HEK293 (cell line): ENCODE measurements at regions not wholly inside any gene's neighbourhood (a gene's known extent, or its start where the extent isn't known, plus 50 kb on each side); places are given as distances from the start of the nearest gene placed in this dataset.

Experiments
- CTCF ChIA-PET: fragments of 350-600 bp; formaldehyde crosslinking; extraction: SDS; loops from one replicate; lab custom pipeline; 2021; ENCODE audit warnings: antibody characterized with exemption; lab: Yijun Ruan, JAX
- POLR2A ChIA-PET: fragments of 300-600 bp; formaldehyde crosslinking; extraction: SDS; loops from one replicate; lab custom pipeline; 2020; ENCODE audit warnings: antibody characterized with exemption, inconsistent platforms; lab: Yijun Ruan, JAX
- H3K27ac ChIP-seq: fragments of 200-500 bp; sonication (Bioruptor generic); 2 replicates; pipeline ENCODE4 v1.5.1; 2014; ENCODE audit warnings: low read depth, low read length, control low read depth, inconsistent platforms; ENCODE audit errors: extremely low read depth
- H3K36me3 ChIP-seq, 2 experiments: fragments of 200-500 bp in 1 of 2; sonication (Bioruptor generic) in 1 of 2; 1 replicate in 1 of 2; 2 replicates in 1 of 2; pipeline ENCODE4 v1.5.1; 2014 to 2017; ENCODE audit warnings: inconsistent platforms in 2 of 2, low read length in 2 of 2; ENCODE audit not compliant: control insufficient read depth in 2 of 2, insufficient read depth in 1 of 2
- H3K4me1 ChIP-seq: fragments of 200-500 bp; sonication (Bioruptor generic); 2 replicates; pipeline ENCODE4 v1.5.1; 2014; ENCODE audit warnings: mild to moderate bottlenecking, low read length, inconsistent platforms; ENCODE audit not compliant: control insufficient read depth, insufficient read depth
- H3K4me3 ChIP-seq: 2 replicates; pipeline ENCODE4 v1.5.1; 2011; ENCODE audit warnings: low read depth, mild to moderate bottlenecking, control low read depth, low read length, moderate library complexity
- H3K9me3 ChIP-seq: fragments of 200-500 bp; sonication (Bioruptor generic); 2 replicates; pipeline ENCODE4 v1.5.1; 2014; ENCODE audit warnings: low read depth, low read length, inconsistent platforms; ENCODE audit not compliant: control insufficient read depth, insufficient read depth
- FEZF1 ChIP-seq: fragments of 450-650 bp; formaldehyde crosslinking; IDR thresholded peaks from 2 replicates; pipeline ENCODE4 v1.5.1; 2016; ENCODE audit warnings: missing biosample characterization, missing genetic modification characterization
- GFI1B ChIP-seq: fragments of 450-650 bp; formaldehyde crosslinking; IDR thresholded peaks from 2 replicates; pipeline ENCODE4 v1.5.1; 2016; ENCODE audit warnings: missing biosample characterization, missing genetic modification characterization
- KLF16 ChIP-seq: fragments of 450-650 bp; formaldehyde crosslinking; IDR thresholded peaks from 2 replicates; pipeline ENCODE4 v1.5.1; 2017; ENCODE audit warnings: missing biosample characterization, missing genetic modification characterization
- KLF8 ChIP-seq: fragments of 450-650 bp; formaldehyde crosslinking; IDR thresholded peaks from 2 replicates; pipeline ENCODE4 v1.5.1; 2016; ENCODE audit warnings: missing biosample characterization, missing genetic modification characterization
- KLF9 ChIP-seq: fragments of 450-650 bp; formaldehyde crosslinking; IDR thresholded peaks from 2 replicates; pipeline ENCODE4 v1.5.1; 2016; ENCODE audit warnings: missing biosample characterization, missing genetic modification characterization, low read depth
- ZEB2 ChIP-seq: fragments of 450-650 bp; formaldehyde crosslinking; IDR thresholded peaks from 2 replicates; pipeline ENCODE4 v1.5.1; 2016; ENCODE audit warnings: missing biosample characterization, missing genetic modification characterization
- ZFP41 ChIP-seq: fragments of 450-650 bp; formaldehyde crosslinking; IDR thresholded peaks from 2 replicates; pipeline ENCODE4 v1.5.1; 2016; ENCODE audit warnings: missing biosample characterization, missing genetic modification characterization, borderline replicate concordance
- ZNF10 ChIP-seq: fragments of 450-650 bp; formaldehyde crosslinking; IDR thresholded peaks from 2 replicates; pipeline ENCODE4 v1.5.1; 2017; ENCODE audit warnings: missing biosample characterization, missing genetic modification characterization
- ZNF174 ChIP-seq: fragments of 450-650 bp; formaldehyde crosslinking; IDR thresholded peaks from 2 replicates; pipeline ENCODE4 v1.5.0; 2017; ENCODE audit warnings: missing biosample characterization, mild to moderate bottlenecking, missing genetic modification characterization
- ZNF2 ChIP-seq: fragments of 450-650 bp; formaldehyde crosslinking; IDR thresholded peaks from 2 replicates; pipeline ENCODE4 v1.5.1; 2016; ENCODE audit warnings: missing biosample characterization, missing genetic modification characterization
- ZNF221 ChIP-seq: fragments of 450-650 bp; formaldehyde crosslinking; IDR thresholded peaks from 2 replicates; pipeline ENCODE4 v1.5.1; 2017; ENCODE audit warnings: missing biosample characterization, missing genetic modification characterization, borderline replicate concordance
- ZNF354C ChIP-seq: fragments of 450-650 bp; formaldehyde crosslinking; IDR thresholded peaks from 2 replicates; pipeline ENCODE4 v1.5.1; 2016; ENCODE audit warnings: missing biosample characterization, missing genetic modification characterization, low read depth, borderline replicate concordance
- ZNF366 ChIP-seq: fragments of 450-650 bp; formaldehyde crosslinking; conservative IDR thresholded peaks from 2 replicates; pipeline ENCODE4 v1.5.1; 2016; ENCODE audit warnings: missing biosample characterization, missing genetic modification characterization
- ZNF433 ChIP-seq: fragments of 450-650 bp; formaldehyde crosslinking; IDR thresholded peaks from 2 replicates; pipeline ENCODE4 v1.5.1; 2016; ENCODE audit warnings: missing biosample characterization, missing genetic modification characterization, low read depth
- ZNF501 ChIP-seq: fragments of 450-650 bp; formaldehyde crosslinking; IDR thresholded peaks from 2 replicates; pipeline ENCODE4 v1.5.1; 2016; ENCODE audit warnings: missing biosample characterization, missing genetic modification characterization
- ZNF558 ChIP-seq: fragments of 450-650 bp; formaldehyde crosslinking; IDR thresholded peaks from 2 replicates; pipeline ENCODE4 v1.5.1; 2016; ENCODE audit warnings: missing biosample characterization, missing genetic modification characterization
- ZNF626 ChIP-seq: fragments of 450-650 bp; sonication (Bioruptor Pico); formaldehyde crosslinking; IDR thresholded peaks from 2 replicates; pipeline ENCODE4 v1.5.1; 2018; ENCODE audit warnings: missing biosample characterization, missing genetic modification characterization, inconsistent platforms
- ZNF791 ChIP-seq: fragments of 450-650 bp; formaldehyde crosslinking; IDR thresholded peaks from 2 replicates; pipeline ENCODE4 v1.5.1; 2016; ENCODE audit warnings: missing biosample characterization, missing genetic modification characterization
- ZNF792 ChIP-seq: fragments of 450-650 bp; formaldehyde crosslinking; IDR thresholded peaks from 2 replicates; pipeline ENCODE4 v1.5.1; 2016; ENCODE audit warnings: missing biosample characterization, missing genetic modification characterization
- ZXDB ChIP-seq: fragments of 450-650 bp; formaldehyde crosslinking; IDR thresholded peaks from 2 replicates; pipeline ENCODE4 v1.5.1; 2016; ENCODE audit warnings: missing biosample characterization, missing genetic modification characterization
- TF ChIP-seq, protein P1 (sequence below): fragments of 450-650 bp; formaldehyde crosslinking; IDR thresholded peaks from 2 replicates; pipeline ENCODE4 v1.5.1; 2017; ENCODE audit warnings: missing biosample characterization, mild to moderate bottlenecking, missing genetic modification characterization, moderate library complexity
- TF ChIP-seq, protein P2 (sequence below): fragments of 450-650 bp; formaldehyde crosslinking; IDR thresholded peaks from 2 replicates; pipeline ENCODE4 v1.5.1; 2017; ENCODE audit warnings: missing biosample characterization, missing genetic modification characterization
- TF ChIP-seq, protein P3 (sequence below): fragments of 450-650 bp; formaldehyde crosslinking; IDR thresholded peaks from 2 replicates; pipeline ENCODE4 v1.5.1; 2016; ENCODE audit warnings: missing biosample characterization, missing genetic modification characterization
- TF ChIP-seq, protein P4 (sequence below): fragments of 450-650 bp; formaldehyde crosslinking; conservative IDR thresholded peaks from 2 replicates; pipeline ENCODE4 v1.5.1; 2016; ENCODE audit warnings: low read depth, missing biosample characterization, missing genetic modification characterization
- TF ChIP-seq, protein P5 (sequence below): fragments of 450-650 bp; formaldehyde crosslinking; IDR thresholded peaks from 2 replicates; pipeline ENCODE4 v1.5.1; 2016; ENCODE audit warnings: missing biosample characterization, missing genetic modification characterization

DNA sequence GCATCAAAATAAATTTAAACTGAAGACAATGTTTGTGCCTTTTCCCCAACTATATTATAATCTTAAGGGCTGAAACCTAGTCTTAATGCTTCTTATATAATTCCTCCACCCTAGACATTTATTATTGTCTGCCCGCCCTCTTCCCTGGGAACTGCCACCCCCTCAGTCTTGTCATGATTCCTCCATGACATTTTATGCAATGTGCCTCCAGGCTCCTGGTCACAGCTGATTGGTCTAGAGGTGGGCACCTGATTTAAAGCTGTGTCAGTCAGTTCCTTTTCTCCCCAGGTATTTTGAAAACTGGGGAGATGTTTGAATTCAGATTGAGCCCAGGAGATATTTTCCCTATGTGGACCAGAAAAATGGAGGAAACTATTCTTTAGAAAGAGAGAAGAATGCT, 401.4 kb downstream of the PCNX1 start:
- H3K4me3 ChIP-seq: no peak overlapping the region
- no peak overlapping the region for H3K27ac ChIP-seq
- H3K36me3 ChIP-seq: no peaks in the 10 kb centered on the region
- CTCF ChIA-PET: interaction anchor here (0.8 kb wide), 1 partner anchor 48 kb away, joined by 4 read pairs; no protein-coding TSS in a partner anchor
- TF ChIP-seq KLF9 (tag by site-specific recombination) (no peak), GFI1B (no peak), KLF8 (tag by site-specific recombination) (no peak), ZNF791 (no peak), ZNF558 (tag by site-specific recombination) (no peak), ZNF221 (tag by site-specific recombination) (no peak), KLF16 (no peak), ZNF10 (no peak), ZNF174 (no peak), ZFP41 (tag by site-specific recombination) (no peak), ZNF626 (tag by site-specific recombination) (no peak), ZEB2 (tag by site-specific recombination) (no peak), FEZF1 (no peak), ZNF366 (no peak)
- TF ChIP-seq, protein P1, sequence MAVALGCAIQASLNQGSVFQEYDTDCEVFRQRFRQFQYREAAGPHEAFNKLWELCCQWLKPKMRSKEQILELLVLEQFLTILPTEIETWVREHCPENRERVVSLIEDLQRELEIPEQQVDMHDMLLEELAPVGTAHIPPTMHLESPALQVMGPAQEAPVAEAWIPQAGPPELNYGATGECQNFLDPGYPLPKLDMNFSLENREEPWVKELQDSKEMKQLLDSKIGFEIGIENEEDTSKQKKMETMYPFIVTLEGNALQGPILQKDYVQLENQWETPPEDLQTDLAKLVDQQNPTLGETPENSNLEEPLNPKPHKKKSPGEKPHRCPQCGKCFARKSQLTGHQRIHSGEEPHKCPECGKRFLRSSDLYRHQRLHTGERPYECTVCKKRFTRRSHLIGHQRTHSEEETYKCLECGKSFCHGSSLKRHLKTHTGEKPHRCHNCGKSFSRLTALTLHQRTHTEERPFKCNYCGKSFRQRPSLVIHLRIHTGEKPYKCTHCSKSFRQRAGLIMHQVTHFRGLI (tag by site-specific recombination): no peak
- TF ChIP-seq, protein P2, sequence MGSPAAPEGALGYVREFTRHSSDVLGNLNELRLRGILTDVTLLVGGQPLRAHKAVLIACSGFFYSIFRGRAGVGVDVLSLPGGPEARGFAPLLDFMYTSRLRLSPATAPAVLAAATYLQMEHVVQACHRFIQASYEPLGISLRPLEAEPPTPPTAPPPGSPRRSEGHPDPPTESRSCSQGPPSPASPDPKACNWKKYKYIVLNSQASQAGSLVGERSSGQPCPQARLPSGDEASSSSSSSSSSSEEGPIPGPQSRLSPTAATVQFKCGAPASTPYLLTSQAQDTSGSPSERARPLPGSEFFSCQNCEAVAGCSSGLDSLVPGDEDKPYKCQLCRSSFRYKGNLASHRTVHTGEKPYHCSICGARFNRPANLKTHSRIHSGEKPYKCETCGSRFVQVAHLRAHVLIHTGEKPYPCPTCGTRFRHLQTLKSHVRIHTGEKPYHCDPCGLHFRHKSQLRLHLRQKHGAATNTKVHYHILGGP: no peak
- TF ChIP-seq, protein P3, sequence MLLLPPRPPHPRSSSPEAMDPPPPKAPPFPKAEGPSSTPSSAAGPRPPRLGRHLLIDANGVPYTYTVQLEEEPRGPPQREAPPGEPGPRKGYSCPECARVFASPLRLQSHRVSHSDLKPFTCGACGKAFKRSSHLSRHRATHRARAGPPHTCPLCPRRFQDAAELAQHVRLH (tag by site-specific recombination): no peak
- POLR2A ChIA-PET: no interaction called here
- H3K4me1 ChIP-seq: no peaks in the 10 kb centered on the region
- H3K9me3 ChIP-seq: peaks cover 2% of the 10 kb centered on the region; the same call in 1 of the 2 replicates

DNA sequence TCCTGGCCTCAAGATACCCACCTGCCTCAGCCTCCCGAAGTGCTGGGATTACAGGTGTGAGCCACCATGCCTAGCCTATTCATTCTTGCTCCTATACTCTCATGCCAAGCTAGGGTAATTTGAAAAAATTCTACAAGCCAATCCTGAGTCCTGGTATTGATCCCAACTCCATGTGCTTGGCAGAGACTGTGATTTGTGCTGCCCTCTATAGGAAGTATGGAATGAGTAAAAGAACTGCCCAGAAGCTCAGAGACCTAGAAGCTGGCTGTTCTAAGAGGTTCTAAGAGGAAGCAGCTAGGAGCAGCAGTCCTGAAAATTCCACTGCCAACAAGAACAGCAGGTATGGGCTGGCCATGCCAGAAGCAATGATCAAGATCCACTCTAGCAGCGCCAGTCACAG, 402.5 kb downstream of the PCNX1 start:
- no peak overlapping the region for H3K27ac ChIP-seq
- peaks cover 2% of the 10 kb centered on the region; the same call in 1 of the 2 replicates for H3K9me3 ChIP-seq
- H3K4me1 ChIP-seq: no peaks in the 10 kb centered on the region
- H3K4me3 ChIP-seq: no peak overlapping the region
- no peaks in the 10 kb centered on the region for H3K36me3 ChIP-seq
- POLR2A ChIA-PET: interaction anchor here (0.6 kb wide), 1 partner anchor 309 kb away, joined by 3 read pairs; no protein-coding TSS in a partner anchor
- CTCF ChIA-PET: no interaction called here
- no peak for TF ChIP-seq ZEB2 (tag by site-specific recombination)
- no peak for TF ChIP-seq ZNF501 (tag by site-specific recombination)
- TF ChIP-seq ZNF354C (tag by site-specific recombination): no peak
- no peak for TF ChIP-seq ZXDB
- no peak for TF ChIP-seq ZNF2
- TF ChIP-seq ZNF433: no peak
- TF ChIP-seq, protein P4, sequence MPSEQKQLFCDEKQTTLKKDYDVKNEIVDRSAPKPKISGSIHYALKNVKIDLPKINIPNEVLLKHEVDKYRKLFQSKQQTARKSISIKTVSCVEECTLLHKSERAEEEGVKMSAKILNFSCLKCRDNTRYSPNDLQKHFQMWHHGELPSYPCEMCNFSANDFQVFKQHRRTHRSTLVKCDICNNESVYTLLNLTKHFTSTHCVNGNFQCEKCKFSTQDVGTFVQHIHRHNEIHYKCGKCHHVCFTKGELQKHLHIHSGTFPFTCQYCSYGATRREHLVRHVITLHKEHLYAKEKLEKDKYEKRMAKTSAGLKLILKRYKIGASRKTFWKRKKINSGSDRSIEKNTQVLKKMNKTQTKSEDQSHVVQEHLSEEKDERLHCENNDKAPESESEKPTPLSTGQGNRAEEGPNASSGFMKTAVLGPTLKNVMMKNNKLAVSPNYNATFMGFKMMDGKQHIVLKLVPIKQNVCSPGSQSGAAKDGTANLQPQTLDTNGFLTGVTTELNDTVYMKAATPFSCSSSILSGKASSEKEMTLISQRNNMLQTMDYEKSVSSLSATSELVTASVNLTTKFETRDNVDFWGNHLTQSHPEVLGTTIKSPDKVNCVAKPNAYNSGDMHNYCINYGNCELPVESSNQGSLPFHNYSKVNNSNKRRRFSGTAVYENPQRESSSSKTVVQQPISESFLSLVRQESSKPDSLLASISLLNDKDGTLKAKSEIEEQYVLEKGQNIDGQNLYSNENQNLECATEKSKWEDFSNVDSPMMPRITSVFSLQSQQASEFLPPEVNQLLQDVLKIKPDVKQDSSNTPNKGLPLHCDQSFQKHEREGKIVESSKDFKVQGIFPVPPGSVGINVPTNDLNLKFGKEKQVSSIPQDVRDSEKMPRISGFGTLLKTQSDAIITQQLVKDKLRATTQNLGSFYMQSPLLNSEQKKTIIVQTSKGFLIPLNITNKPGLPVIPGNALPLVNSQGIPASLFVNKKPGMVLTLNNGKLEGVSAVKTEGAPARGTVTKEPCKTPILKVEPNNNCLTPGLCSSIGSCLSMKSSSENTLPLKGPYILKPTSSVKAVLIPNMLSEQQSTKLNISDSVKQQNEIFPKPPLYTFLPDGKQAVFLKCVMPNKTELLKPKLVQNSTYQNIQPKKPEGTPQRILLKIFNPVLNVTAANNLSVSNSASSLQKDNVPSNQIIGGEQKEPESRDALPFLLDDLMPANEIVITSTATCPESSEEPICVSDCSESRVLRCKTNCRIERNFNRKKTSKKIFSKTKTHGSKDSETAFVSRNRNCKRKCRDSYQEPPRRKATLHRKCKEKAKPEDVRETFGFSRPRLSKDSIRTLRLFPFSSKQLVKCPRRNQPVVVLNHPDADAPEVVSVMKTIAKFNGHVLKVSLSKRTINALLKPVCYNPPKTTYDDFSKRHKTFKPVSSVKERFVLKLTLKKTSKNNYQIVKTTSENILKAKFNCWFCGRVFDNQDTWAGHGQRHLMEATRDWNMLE: no peak
- TF ChIP-seq, protein P5, sequence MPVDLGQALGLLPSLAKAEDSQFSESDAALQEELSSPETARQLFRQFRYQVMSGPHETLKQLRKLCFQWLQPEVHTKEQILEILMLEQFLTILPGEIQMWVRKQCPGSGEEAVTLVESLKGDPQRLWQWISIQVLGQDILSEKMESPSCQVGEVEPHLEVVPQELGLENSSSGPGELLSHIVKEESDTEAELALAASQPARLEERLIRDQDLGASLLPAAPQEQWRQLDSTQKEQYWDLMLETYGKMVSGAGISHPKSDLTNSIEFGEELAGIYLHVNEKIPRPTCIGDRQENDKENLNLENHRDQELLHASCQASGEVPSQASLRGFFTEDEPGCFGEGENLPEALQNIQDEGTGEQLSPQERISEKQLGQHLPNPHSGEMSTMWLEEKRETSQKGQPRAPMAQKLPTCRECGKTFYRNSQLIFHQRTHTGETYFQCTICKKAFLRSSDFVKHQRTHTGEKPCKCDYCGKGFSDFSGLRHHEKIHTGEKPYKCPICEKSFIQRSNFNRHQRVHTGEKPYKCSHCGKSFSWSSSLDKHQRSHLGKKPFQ (tag by site-specific recombination): no peak
- TF ChIP-seq ZNF792 (tag by site-specific recombination): no peak
